ENCODE measurements at regions not wholly inside any gene's neighbourhood (a gene's known extent, or its start where the extent isn't known, plus 50 kb on each side); places are given as distances from the start of the nearest gene placed in this dataset.

DNA sequence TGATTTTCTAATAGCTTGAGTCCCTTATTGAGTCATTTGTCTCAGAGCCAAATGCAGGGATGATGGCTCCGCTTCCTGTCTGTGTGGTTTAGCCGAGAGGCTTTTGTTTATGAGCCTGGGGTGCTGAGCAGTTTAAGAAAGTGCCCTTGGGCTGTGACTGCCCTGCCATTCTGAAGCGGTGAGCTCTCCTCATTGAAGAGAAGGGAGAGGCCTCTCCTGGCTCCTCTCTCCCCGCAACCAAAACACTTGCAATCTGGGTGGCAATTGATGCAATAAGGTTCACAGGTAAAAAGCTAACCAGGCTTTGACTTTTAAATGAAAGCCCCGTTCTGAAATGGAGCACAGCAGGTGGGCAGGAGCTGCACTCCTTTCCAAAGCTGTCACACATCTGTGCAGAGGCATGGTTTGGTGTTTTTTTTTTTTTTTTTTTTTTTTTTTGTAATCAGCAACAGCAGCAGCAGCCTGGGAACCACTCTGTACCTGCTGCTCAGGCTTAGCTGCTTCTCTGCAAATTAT, 403.7 kb downstream of the SIPA1L2 start:
- H3K36me3 Mint-ChIP-seq = no peaks in the 10 kb centered on the region
- H3K9me3 Mint-ChIP-seq = peaks cover 2% of the 10 kb centered on the region
- H3K79me2 ChIP-seq (ENCODE audit: low read depth) = no peaks in the 10 kb centered on the region
- no peak overlapping the region for H3K27ac Mint-ChIP-seq
- H4K20me1 ChIP-seq (ENCODE audit: low read depth) = no peaks in the 10 kb centered on the region
- peaks cover 28% of the 10 kb centered on the region for H3K4me1 ChIP-seq
- H3K4me3 Mint-ChIP-seq = peak overlapping the region; percentile 71
- H3K27me3 ChIP-seq = peaks cover 8% of the 10 kb centered on the region
- H3K4me3 ChIP-seq = peak overlapping the region; percentile 15
- peaks cover 25% of the 10 kb centered on the region for H3F3A ChIP-seq (ENCODE audit: low read depth)
- H3K4me2 ChIP-seq = peak overlapping the region; percentile 63
- peak; percentile 63 for DNase-seq (ENCODE audit: low spot score)
- peaks cover 29% of the 10 kb centered on the region for H3K4me1 Mint-ChIP-seq
- no peaks in the 10 kb centered on the region for H3K27me3 Mint-ChIP-seq (ENCODE audit: insufficient read depth, low read depth)
- H3K9me3 ChIP-seq (ENCODE audit: low read depth) = no peaks in the 10 kb centered on the region
- H2AFZ ChIP-seq (replicated peaks) = peak overlapping the region; percentile 0
- H3K27ac ChIP-seq = no peak overlapping the region
- no peaks in the 10 kb centered on the region for H3K36me3 ChIP-seq
- peak; percentile 13 for TF ChIP-seq EZH2 (IDR thresholded peaks at IDR 0.05)
- TF ChIP-seq EZH2phosphoT487 (IDR thresholded peaks at IDR 0.05) = no peak
- no peak overlapping the region for H3K9ac ChIP-seq

DNA sequence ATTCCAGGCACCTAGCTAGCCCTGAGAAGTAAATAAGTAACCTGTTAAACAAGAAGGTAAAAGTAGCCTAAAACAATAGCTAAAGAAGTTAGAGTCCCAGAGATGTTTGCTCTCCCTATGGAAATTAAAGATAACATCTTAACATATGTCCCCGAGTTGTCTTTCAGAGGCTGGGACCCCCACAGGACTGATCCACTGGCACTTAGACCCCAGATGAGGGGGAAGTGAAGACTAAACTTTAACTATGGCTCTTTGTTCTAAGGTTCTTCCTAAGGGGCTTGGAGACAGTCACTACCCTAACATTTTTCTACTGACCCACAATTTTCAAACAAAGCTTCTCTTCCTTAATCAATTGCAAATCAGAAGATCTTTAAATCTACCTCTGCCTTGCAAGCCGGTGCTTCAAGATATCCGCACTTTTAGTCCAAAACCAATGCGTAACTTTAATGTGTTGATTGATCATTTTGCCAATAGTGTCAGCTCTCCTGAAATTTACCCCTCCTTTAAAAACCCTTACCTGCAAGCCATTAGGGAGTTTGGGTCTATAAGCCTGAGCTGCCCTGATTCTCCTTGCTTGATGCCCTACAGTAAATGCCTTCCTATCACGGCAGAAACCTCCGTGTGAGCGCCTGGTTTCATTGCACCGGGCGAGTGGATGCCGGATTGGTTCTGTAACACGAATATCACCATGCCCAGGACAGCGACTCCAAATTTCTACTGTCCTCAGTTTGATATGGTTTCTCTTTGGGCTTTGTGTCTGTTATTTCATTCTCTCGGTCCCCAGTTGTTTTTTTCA, 404.4 kb downstream of the SIPA1L2 start:
- peaks cover 28% of the 10 kb centered on the region for H3K4me1 ChIP-seq
- TF ChIP-seq, protein P1, sequence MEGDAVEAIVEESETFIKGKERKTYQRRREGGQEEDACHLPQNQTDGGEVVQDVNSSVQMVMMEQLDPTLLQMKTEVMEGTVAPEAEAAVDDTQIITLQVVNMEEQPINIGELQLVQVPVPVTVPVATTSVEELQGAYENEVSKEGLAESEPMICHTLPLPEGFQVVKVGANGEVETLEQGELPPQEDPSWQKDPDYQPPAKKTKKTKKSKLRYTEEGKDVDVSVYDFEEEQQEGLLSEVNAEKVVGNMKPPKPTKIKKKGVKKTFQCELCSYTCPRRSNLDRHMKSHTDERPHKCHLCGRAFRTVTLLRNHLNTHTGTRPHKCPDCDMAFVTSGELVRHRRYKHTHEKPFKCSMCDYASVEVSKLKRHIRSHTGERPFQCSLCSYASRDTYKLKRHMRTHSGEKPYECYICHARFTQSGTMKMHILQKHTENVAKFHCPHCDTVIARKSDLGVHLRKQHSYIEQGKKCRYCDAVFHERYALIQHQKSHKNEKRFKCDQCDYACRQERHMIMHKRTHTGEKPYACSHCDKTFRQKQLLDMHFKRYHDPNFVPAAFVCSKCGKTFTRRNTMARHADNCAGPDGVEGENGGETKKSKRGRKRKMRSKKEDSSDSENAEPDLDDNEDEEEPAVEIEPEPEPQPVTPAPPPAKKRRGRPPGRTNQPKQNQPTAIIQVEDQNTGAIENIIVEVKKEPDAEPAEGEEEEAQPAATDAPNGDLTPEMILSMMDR (IDR thresholded peaks at IDR 0.05) = no peak
- TF ChIP-seq EZH2phosphoT487 (IDR thresholded peaks at IDR 0.05) (no peak), EZH2 (IDR thresholded peaks at IDR 0.05) (no peak)
- H3K4me1 Mint-ChIP-seq = peaks cover 29% of the 10 kb centered on the region
- H3K36me3 ChIP-seq = no peaks in the 10 kb centered on the region
- peaks cover 2% of the 10 kb centered on the region for H3K9me3 Mint-ChIP-seq
- no peak overlapping the region for H3K27ac ChIP-seq
- H3K36me3 Mint-ChIP-seq = no peaks in the 10 kb centered on the region
- DNase-seq (ENCODE audit: low spot score) = peak; percentile 26
- H2AFZ ChIP-seq (replicated peaks) = peak overlapping the region; percentile 0
- peak overlapping the region; percentile 19 for H3K27ac Mint-ChIP-seq
- H3K79me2 ChIP-seq (ENCODE audit: low read depth) = no peaks in the 10 kb centered on the region
- H3K9ac ChIP-seq = no peak overlapping the region
- peak overlapping the region; percentile 15 for H3K4me3 ChIP-seq
- H3K27me3 Mint-ChIP-seq (ENCODE audit: insufficient read depth, low read depth) = no peaks in the 10 kb centered on the region
- no peaks in the 10 kb centered on the region for H4K20me1 ChIP-seq (ENCODE audit: low read depth)
- H3K4me3 Mint-ChIP-seq = peak overlapping the region; percentile 71
- peaks cover 25% of the 10 kb centered on the region for H3F3A ChIP-seq (ENCODE audit: low read depth)
- no peaks in the 10 kb centered on the region for H3K9me3 ChIP-seq (ENCODE audit: low read depth)
- peak overlapping the region; percentile 63 for H3K4me2 ChIP-seq
- peaks cover 8% of the 10 kb centered on the region for H3K27me3 ChIP-seq

DNA sequence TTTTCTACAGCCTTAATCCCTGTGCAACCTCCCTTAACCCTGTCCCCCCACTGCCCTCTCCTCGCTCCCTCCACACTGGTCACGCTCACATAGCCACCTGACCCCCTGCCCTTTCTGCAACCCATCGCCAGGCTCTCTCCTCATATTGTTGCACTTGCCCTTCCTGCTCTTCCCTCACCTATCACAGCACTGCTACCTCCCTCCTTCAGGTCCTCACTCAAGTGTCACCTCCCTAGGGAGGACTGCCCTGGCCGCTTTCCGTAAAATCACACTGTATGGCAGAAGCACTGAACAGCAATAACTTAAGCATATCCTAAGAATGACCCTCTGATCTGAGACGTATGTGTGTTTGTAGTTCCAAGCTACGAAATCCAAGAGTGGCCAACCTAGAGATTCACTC, 406.0 kb downstream of the SIPA1L2 start:
- H3F3A ChIP-seq (ENCODE audit: low read depth) = peaks cover 25% of the 10 kb centered on the region
- no peaks in the 10 kb centered on the region for H3K36me3 Mint-ChIP-seq
- no peak overlapping the region for H3K9ac ChIP-seq
- H3K4me3 Mint-ChIP-seq = no peak overlapping the region
- no peaks in the 10 kb centered on the region for H3K36me3 ChIP-seq
- no peak overlapping the region for H3K27ac ChIP-seq
- H3K27ac Mint-ChIP-seq = no peak overlapping the region
- H3K9me3 Mint-ChIP-seq = peaks cover 2% of the 10 kb centered on the region
- no peaks in the 10 kb centered on the region for H3K79me2 ChIP-seq (ENCODE audit: low read depth)
- H3K4me2 ChIP-seq = no peak overlapping the region
- H3K27me3 ChIP-seq = peaks cover 8% of the 10 kb centered on the region
- no peak for DNase-seq (ENCODE audit: low spot score)
- H3K4me1 Mint-ChIP-seq = peaks cover 29% of the 10 kb centered on the region
- H3K9me3 ChIP-seq (ENCODE audit: low read depth) = no peaks in the 10 kb centered on the region
- TF ChIP-seq, protein P1 (IDR thresholded peaks at IDR 0.05) = no peak
- TF ChIP-seq EZH2phosphoT487 (IDR thresholded peaks at IDR 0.05) (no peak), EZH2 (IDR thresholded peaks at IDR 0.05) (no peak)
- no peak overlapping the region for H2AFZ ChIP-seq (replicated peaks)
- H3K4me3 ChIP-seq = no peak overlapping the region
- H4K20me1 ChIP-seq (ENCODE audit: low read depth) = no peaks in the 10 kb centered on the region
- no peaks in the 10 kb centered on the region for H3K27me3 Mint-ChIP-seq (ENCODE audit: insufficient read depth, low read depth)
- H3K4me1 ChIP-seq = peaks cover 28% of the 10 kb centered on the region
